Activated CD4-positive, alpha-beta T cell treated with anti-CD3 and anti-CD28 coated beads for 24 hours (primary cell): ENCODE measurements at regions not wholly inside any gene's neighbourhood (a gene's known extent, or its start where the extent isn't known, plus 50 kb on each side); places are given as distances from the start of the nearest gene placed in this dataset.

Source experiments
- DNase-seq, 2 donors: peaks; one replicate each; pipeline ENCODE4 v3.0.0-alpha.2; 2020; ENCODE audit warnings: low read depth in 2 of 2

- DNase-seq = no peak
These were observed 56.6 kb upstream of the SCOC start for GRCh38 chr4:140316799-140317198.

GRCh38 chr4:140315970-140316369 is 57.5 kb upstream of the SCOC start:
- DNase-seq = no peak

GRCh38 chr4:140315438-140315837 is 58.0 kb upstream of the SCOC start:
- DNase-seq = no peak

GRCh38 chr4:140315019-140315418 is 58.4 kb upstream of the SCOC start:
- DNase-seq = no peak

- DNase-seq = no peak
These were observed 61.3 kb upstream of the SCOC start for GRCh38 chr4:140312100-140312499.

GRCh38 chr4:140311257-140311835 is 62.1 kb upstream of the SCOC start:
- no peak for DNase-seq

- no peak for DNase-seq
These were observed 64.1 kb upstream of the SCOC start for GRCh38 chr4:140309124-140309870.

- no peak for DNase-seq
These were observed 64.9 kb upstream of the SCOC start for GRCh38 chr4:140308366-140309123.

- no peak for DNase-seq
These were observed 68.4 kb upstream of the SCOC start for GRCh38 chr4:140305053-140305452.

- no peak for DNase-seq
These were observed 69.1 kb upstream of the SCOC start for GRCh38 chr4:140304346-140304745.

- no peak for DNase-seq
These were observed 71.1 kb upstream of the SCOC start for GRCh38 chr4:140302151-140302859.

- DNase-seq = no peak
These were observed 73.0 kb upstream of the SCOC start for GRCh38 chr4:140300271-140300970.

- no peak for DNase-seq
These were observed 75.4 kb upstream of the SCOC start for GRCh38 chr4:140298001-140298400.

- DNase-seq = no peak
These were observed 76.2 kb upstream of the SCOC start for GRCh38 chr4:140297221-140297570.

- no peak for DNase-seq
These were observed 76.9 kb upstream of the SCOC start for GRCh38 chr4:140296335-140297220.

- DNase-seq = no peak
These were observed 79.5 kb upstream of the SCOC start for GRCh38 chr4:140293979-140294378.

- DNase-seq = no peak
These were observed 82.2 kb upstream of the SCOC start for GRCh38 chr4:140291259-140291658.

- DNase-seq = no peak
These were observed 84.0 kb upstream of the SCOC start for GRCh38 chr4:140289486-140289885.

GRCh38 chr4:140286456-140286855 is 87.0 kb upstream of the SCOC start:
- DNase-seq = no peak

- no peak for DNase-seq
These were observed 89.0 kb upstream of the SCOC start for GRCh38 chr4:140284456-140284855.
